ENCODE measurements at regions not wholly inside any gene's neighbourhood (a gene's known extent, or its start where the extent isn't known, plus 50 kb on each side); places are given as distances from the start of the nearest gene placed in this dataset.

DNA sequence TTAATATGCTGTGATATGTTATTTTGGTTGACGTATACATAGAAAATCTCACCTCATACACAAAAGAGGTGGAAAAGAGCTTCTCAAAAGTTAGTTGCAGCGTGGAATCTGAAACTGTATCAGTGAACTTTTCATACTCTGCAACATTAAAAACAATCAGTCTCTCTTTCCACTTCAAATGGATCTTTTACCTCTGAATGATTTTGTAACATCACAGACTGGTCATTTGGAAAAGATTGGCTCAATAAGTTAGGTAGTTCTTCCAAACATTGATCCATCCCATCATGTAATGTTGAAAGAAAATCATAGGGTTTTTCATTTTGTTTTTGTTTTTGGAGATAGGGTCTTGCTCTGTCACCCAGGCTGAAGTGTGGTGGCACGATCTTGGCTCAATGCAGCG is 131.1 kb downstream of the AHR start:
- no peaks in the 10 kb centered on the region for H3K27me3 ChIP-seq (replicated peaks; ENCODE audit: insufficient read depth)
- ATAC-seq (ENCODE audit: insufficient number of reproducible peaks, low FRiP score, low read depth) (no peak), DNase-seq (ENCODE audit: low spot score) (no peak)
- no peaks in the 10 kb centered on the region for H3K36me3 ChIP-seq
- peaks cover 0 to 7% of the 10 kb centered on the region in 2 donors for H3K4me1 ChIP-seq (ENCODE audit: control insufficient read depth in 1 of 2, low read depth in 2 of 2)
- H3K27ac ChIP-seq: no peak overlapping the region
- peaks cover 8% of the 10 kb centered on the region for H3K9me3 ChIP-seq
- no peak overlapping the region for H3K4me3 ChIP-seq
- TF ChIP-seq, protein P1, sequence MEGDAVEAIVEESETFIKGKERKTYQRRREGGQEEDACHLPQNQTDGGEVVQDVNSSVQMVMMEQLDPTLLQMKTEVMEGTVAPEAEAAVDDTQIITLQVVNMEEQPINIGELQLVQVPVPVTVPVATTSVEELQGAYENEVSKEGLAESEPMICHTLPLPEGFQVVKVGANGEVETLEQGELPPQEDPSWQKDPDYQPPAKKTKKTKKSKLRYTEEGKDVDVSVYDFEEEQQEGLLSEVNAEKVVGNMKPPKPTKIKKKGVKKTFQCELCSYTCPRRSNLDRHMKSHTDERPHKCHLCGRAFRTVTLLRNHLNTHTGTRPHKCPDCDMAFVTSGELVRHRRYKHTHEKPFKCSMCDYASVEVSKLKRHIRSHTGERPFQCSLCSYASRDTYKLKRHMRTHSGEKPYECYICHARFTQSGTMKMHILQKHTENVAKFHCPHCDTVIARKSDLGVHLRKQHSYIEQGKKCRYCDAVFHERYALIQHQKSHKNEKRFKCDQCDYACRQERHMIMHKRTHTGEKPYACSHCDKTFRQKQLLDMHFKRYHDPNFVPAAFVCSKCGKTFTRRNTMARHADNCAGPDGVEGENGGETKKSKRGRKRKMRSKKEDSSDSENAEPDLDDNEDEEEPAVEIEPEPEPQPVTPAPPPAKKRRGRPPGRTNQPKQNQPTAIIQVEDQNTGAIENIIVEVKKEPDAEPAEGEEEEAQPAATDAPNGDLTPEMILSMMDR (IDR thresholded peaks at IDR 0.05): no peak

DNA sequence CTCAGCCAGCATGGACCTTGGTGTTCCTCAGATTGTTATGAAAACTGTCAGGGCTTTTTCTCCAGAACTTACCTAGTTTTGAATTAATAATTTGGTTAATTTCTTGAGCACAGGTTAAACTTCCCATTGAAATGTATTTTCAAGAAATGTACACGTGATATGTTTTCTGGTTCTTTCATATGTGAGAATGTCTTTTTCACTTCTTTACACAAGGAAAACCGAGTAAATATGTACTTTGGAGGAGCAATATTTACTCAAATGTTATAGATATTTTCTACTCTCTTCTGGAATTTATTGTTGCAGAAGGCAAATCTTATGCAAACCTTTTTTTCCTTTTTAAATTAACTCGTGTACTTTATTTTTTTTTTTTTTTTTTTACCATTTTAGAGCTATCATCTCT is 134.3 kb downstream of the AHR start:
- peaks cover 8% of the 10 kb centered on the region for H3K9me3 ChIP-seq
- H3K27ac ChIP-seq: no peak overlapping the region
- H3K36me3 ChIP-seq: no peaks in the 10 kb centered on the region
- ATAC-seq (ENCODE audit: insufficient number of reproducible peaks, low FRiP score, low read depth): no peak
- H3K4me1 ChIP-seq (ENCODE audit: control insufficient read depth in 1 of 2, low read depth in 2 of 2): peaks cover 0 to 14% of the 10 kb centered on the region in 2 donors
- TF ChIP-seq, protein P1 (IDR thresholded peaks at IDR 0.05): no peak
- DNase-seq (ENCODE audit: low spot score): no peak
- H3K4me3 ChIP-seq: no peak overlapping the region
- no peaks in the 10 kb centered on the region for H3K27me3 ChIP-seq (replicated peaks; ENCODE audit: insufficient read depth)

DNA sequence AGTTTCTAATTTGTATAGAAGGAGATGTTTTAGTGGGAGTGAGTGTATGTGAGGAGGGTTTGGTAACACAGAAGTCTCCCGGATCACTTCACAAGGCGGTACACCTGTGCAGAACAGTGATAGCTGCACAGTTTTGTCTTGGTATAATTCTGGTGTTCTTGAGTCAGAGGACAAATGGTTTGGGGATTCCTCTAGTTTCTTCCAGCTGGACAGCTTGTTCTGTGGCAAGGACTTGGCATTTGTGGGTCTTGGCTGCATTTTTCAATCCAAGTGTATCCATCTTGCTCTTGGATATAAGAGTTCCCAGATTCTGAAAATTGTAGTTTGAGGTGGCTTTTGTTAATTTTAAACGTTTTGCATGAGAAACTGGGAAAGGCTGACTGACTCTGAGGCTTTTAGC is 135.7 kb downstream of the AHR start:
- Histone ChIP-seq H3K9me3 (no peaks in the 10 kb centered on the region), H3K36me3 (no peaks in the 10 kb centered on the region), H3K4me3 (no peak overlapping the region), H3K4me1 (ENCODE audit: control insufficient read depth in 1 of 2, low read depth in 2 of 2) (peaks cover 0 to 14% of the 10 kb centered on the region in 2 donors), H3K27ac (no peak overlapping the region), H3K27me3 (replicated peaks; ENCODE audit: insufficient read depth) (no peaks in the 10 kb centered on the region)
- TF ChIP-seq, protein P1 (IDR thresholded peaks at IDR 0.05): no peak
- ATAC-seq (ENCODE audit: insufficient number of reproducible peaks, low FRiP score, low read depth) (no peak), DNase-seq (ENCODE audit: low spot score) (no peak)

- DNase-seq (ENCODE audit: low spot score) (no peak), ATAC-seq (ENCODE audit: insufficient number of reproducible peaks, low FRiP score, low read depth) (no peak)
- Histone ChIP-seq H3K27ac (no peak overlapping the region), H3K9me3 (no peaks in the 10 kb centered on the region), H3K36me3 (no peaks in the 10 kb centered on the region), H3K4me1 (ENCODE audit: control insufficient read depth in 1 of 2, low read depth in 2 of 2) (peaks cover 0 to 14% of the 10 kb centered on the region in 2 donors), H3K4me3 (no peak overlapping the region), H3K27me3 (replicated peaks; ENCODE audit: insufficient read depth) (no peaks in the 10 kb centered on the region)
- TF ChIP-seq, protein P1 (IDR thresholded peaks at IDR 0.05): no peak
Measured at GRCh38 chr7:17434841-17435692, 136.6 kb downstream of the AHR start.

GRCh38 chr7:17436126-17436525 is 137.7 kb downstream of the AHR start:
- H3K4me1 ChIP-seq (ENCODE audit: control insufficient read depth in 1 of 2, low read depth in 2 of 2): peaks cover 0 to 14% of the 10 kb centered on the region in 2 donors
- H3K27me3 ChIP-seq (replicated peaks; ENCODE audit: insufficient read depth): no peaks in the 10 kb centered on the region
- H3K36me3 ChIP-seq: no peaks in the 10 kb centered on the region
- TF ChIP-seq, protein P1 (IDR thresholded peaks at IDR 0.05): no peak
- H3K27ac ChIP-seq: no peak overlapping the region
- H3K9me3 ChIP-seq: no peaks in the 10 kb centered on the region
- ATAC-seq (ENCODE audit: insufficient number of reproducible peaks, low FRiP score, low read depth) (no peak), DNase-seq (ENCODE audit: low spot score) (no peak)
- H3K4me3 ChIP-seq: no peak overlapping the region
